Stimulated activated CD4-positive, alpha-beta T cell treated with anti-CD3 and anti-CD28 coated beads, Interleukin-12 subunit alpha, Interleukin-12 subunit beta, amount 100 ng/mL, for 24 hours (primary cell): ENCODE measurements at regions not wholly inside any gene's neighbourhood (a gene's known extent, or its start where the extent isn't known, plus 50 kb on each side); places are given as distances from the start of the nearest gene placed in this dataset.
"Not testable (repeated sequence)": the region's sequence is repeated elsewhere in the genome, so short reads cannot be mapped to it uniquely, and the experiment has no call there.

ENCODE experiments used
- DNase-seq, 2 experiments: peaks; one replicate each; pipeline ENCODE4 v3.0.0-alpha.2; 2020; ENCODE audit warnings: low read depth in 2 of 2

DNA sequence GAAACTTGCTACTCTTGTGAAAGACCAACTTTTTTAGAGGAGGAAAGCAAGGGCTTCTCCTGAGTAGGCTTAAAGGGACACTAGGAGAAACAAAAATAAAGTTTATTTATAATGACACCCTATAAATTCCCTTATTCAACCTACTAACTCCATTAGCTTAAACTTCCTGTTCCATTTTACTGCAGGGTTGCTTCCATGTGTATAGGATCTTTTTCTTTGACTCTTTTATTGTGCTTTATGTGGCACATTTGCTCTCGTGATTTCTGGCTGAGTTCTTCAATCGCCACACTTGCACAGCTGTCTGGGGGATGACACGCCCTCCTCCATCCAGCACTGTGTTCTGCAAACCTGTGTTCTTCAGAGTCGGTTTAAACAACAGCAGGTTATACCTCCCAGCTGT is 225.7 kb upstream of the NPVF start:
- DNase-seq, result no peak

DNA sequence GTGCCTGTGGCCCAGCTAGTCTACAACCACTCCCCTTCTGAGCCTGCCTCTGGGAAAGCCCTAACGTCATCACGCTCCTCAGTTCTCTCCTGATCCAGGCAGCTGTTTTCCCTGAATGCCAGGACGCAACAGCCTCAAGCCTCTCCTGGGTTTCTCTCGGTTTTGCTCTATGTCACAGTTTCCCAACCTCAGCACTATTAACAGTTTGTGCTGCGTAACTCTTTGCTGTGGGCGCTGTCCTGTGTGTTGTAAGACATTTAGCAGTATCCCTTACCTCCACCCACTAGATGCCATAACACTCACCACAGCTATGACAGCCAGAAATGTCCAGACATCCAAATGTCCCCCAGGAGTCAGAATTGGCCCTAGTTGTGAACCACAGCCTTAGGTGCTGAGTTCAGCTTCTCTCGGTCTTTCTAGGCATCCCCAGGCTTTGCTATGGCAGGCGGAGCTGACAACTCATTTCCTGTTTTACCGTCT is 226.3 kb upstream of the NPVF start:
- DNase-seq, result no peak

DNA sequence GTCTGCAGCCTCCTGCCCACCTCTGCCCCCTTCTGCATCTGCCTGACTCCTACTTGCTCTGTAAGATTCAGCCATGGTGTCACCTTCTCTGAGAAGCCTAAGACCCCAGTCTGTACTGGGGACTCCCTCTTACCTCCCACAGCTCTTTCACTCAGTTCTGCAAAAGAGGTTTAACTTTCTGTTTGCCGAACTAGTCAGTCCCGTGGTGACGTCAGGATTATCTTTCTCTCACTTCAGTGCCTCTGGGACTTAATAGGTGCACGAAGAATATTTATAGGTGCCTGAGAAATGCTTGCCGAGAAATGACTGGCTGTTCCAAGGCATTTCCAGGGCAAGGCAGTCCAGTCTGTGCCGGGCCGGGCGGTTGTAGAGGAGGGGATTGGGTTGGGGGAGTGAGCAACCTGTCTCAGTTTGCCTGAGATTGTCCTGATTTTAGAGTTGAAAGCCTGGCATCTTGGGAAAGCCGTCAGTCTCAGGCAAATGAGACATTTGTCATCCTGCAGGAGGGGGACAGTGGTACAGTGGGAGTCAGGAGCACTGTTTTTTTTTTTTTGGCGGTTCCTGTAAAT is 227.5 kb upstream of the NPVF start:
- no peak for DNase-seq

DNA sequence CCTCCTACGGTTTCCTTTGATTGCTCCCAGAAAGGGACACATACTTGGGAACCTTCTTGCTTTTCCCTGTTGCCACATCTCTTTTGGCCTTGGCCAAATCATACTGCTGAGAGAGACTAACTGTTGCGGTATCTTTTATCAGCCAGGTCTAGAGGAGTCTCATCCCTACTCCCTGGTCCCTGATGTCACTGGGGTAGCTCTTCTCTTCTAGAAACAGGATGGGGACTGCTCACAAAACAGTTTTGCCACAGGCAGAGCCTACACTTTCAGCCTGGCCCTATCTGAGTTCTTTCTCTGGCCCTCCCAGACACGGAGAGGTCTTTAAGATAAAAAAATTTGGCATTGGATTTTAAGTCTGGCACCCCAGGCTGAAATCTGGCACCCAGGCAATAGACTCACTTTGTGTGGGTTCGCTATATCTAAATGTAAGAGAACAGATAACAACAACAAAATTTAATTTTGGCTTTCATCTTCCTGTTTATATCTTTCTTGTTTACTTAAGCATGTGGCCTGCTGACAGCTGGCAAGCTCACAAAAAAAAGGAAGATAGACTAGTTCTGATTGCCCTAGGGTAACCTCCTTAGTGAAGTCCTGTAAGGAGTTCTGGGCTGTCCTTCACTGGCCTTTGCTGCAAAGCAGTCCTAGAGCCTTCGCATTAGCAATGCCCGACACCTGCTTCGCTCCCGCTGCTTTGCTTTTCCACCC is 228.3 kb upstream of the NPVF start:
- DNase-seq, result no peak

DNA sequence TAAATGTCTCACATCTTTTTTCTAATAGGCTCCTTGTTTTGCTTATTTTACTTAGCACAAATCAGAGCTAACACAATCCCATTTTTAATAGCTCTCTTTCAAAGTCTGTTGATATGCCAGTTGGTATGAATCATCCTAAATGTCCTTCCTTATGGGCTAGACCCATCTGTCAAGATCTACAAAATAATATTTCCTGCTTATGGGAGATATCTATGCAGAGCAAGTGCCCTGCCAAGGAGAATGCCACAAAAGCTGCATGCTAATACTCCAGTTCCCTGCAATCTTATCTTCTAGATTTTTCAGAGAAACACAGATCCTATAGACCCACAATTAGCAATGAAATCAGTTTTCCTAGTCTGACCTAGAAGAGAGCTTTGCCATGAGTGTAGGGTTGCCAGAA is 230.8 kb upstream of the NPVF start:
- DNase-seq, result no peak

DNA sequence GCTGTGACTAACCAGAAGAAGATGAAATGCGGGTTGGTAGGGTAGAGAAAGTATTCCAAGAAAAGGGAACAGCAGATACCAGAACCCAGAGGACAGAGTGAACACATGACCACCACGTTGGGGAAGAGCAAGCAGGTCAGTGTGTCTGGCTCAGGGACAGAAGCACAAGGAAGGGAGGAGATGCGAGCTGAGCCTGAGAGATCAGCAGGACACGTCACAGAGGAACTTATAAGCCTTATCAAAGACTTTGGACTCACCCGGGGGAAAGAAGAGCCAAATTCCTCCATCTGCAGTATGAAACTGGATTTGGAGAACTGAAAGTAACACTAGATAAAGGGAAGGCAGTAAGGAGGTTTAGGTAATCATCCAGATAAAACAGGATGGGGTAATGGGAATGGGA is 232.1 kb upstream of the NPVF start:
- DNase-seq, result no peak

DNA sequence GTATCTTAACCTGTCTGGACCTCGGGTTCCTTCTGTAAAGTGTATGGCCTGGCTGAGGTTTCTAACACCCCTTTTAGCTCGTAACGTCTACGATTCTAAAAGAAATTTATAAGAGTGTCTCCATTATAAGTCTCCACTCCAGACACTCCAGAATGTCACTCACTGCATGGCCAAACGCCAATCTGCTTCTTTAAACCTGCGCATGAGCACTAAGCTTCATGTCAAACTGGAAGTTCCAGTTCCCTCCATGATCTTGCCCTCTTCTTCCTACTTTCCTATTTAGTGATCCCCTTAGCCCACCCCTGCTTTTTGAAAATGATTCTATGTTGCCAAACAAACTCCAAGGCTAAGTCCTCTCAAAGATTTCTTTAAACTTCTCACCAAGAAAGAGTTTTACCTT is 241.4 kb upstream of the NPVF start:
- no peak for DNase-seq

DNA sequence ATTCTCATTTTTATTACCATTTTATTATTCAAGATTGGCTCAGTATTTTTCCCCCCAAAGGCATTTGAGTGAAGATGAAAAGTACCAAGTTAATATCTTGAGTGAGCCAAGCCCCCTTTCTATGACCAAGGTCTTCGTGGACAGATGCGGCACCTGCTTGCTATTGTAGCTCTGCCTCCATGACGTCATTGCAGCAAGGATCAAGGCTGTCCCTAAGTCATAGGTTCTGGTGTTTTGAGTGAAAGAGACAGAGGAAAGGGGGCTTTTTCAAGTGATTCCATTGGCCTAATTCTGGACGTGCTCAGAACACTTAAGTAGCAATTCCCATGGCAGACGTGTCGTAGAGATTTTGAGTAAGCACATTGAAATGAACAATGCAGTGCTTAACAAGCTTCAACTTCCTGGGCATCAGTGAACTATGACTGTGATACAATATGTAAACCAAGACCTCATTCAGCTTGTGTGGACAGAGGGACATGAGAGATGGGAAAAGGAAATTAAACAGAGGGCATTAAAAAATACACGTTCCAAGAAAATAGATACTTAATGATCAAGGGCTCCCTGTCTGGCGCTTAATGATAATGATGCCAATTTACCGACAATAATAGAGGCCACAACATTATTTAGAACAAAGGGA is 248.7 kb upstream of the NPVF start:
- DNase-seq, result no peak

DNA sequence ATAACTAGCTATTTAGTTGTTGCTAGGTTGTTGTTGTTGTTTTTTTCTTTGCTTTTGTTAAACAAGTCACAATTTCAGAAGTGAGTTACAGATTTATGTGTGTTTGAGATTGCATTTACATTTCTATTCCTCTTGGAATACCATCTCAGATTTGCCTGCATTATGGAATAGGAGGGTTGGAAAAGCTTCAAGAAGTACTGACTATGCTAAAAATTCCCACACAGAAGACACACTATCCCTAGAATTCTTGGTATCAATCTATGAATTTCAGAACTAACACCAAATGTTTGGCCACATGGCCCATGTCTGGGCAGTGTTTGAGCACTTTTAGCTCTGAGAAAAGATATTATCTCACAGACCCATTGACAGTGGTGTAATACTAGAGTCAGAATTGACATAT is 249.9 kb upstream of the NPVF start:
- not testable (repeated sequence) for DNase-seq

DNA sequence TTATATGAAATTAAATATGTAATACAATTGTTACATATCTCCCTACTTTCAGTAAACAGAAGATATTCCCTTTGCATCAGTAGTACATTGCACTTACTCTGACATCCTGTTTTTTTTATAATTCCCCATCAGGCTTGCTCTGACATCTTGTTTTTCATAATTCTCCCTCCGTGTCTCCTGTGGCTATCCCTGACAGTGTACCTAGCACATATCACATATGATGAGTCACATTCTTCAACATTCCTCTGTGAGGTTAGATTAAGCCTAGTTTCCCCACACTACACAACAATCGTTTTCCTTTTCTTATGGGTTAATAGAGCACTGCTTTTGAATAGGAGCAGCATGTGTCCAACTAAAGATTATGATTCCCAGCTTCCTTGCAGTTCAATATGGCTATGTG is 250.6 kb upstream of the NPVF start:
- DNase-seq, result no peak

DNA sequence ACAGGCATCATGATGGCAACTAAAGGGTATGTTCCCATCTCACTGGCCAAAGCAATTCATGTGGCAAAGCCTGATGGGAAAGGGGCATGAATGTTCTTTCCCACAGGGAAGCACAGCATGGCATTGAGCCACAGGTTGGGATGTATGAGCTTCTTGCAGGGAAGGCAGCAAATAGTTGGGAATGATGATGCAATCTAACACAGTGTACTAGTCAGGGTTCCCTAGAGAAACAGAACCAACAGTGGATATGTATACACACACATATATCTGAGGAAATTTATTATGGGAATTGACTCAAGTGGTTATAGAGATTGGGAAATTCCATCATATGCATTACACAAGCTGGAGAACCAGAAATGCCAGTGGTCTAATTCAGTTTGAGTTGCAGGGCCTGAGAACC is 253.6 kb upstream of the NPVF start:
- DNase-seq, result no peak

DNA sequence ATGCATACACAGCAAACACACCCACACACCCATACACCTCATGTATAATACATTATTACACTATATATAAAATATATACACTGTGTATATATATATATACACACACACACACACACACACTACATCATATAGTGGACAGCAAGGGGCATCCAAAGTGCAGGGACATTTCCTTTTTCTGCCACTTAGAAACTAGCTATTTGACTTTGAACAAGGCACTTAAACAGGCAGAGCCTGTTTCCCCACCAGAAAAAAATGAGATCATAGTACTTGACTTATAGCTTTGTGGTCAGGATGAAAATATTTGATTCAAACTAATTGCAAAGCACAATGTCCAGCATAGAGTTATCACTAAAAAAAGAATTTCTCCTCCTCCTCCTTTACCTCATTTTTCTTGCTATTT is 254.3 kb upstream of the NPVF start:
- no peak for DNase-seq

DNA sequence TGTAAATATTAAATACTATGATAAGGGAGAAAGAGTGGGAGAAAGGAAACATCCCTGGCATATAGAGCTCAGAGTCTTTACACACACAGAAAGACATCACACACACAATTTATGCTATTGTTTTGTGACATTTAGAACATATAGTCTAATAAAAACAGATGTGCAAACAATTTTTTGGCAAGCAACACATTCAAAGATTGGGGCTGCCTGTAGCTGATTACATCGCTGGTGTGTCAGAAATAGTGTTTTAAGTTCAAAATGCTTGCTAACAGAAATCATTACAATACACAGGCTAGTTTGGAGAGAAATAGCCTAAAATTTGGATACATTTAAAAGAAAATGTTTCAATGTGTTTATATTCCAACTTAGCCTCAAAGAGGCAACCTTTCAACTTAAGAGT is 256.7 kb upstream of the NPVF start:
- DNase-seq, result no peak

DNA sequence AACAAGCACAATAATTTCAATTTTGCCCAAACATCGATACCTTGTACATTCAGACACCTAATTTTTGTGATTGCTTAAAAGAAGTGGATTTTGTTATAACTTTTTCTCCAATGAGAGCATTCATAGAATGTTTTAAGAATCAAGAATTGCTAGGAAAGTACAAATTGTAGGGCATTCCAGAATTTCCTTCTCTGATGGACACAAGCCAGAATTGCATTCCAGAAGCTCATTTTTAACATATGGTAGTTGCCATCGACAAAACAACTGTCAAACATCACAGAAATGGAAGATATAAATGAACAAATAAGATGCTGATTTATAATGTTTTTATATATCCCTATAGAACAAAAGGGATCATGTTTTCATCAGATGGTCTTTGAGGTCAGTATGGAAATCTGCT is 258.4 kb upstream of the NPVF start:
- no peak for DNase-seq

DNA sequence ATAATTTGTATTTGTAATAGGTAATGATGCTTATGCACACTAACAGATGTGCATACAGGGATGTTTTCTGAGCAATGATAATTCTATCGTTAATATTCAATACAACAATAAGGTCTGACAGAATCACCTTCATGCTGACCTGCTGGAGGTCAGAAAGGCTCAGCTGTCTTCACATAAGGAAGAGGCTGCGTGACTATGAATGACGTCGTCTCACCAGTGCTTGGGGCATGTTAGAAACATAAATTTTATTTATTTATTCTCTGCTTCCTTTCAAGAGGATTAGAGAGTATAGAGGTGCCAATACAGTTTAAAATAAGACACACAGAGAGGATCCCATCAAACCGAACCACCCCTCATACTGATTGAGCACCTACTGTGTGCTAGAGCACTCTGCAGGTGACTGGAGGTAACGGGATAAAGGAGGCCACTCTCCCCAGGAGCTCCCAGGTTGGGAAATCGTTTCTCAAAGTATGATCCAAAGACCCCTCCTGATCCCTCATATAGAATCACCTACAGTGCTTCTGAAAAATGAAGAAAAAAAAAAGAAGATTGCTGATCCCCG is 265.6 kb upstream of the NPVF start:
- DNase-seq, result no peak

DNA sequence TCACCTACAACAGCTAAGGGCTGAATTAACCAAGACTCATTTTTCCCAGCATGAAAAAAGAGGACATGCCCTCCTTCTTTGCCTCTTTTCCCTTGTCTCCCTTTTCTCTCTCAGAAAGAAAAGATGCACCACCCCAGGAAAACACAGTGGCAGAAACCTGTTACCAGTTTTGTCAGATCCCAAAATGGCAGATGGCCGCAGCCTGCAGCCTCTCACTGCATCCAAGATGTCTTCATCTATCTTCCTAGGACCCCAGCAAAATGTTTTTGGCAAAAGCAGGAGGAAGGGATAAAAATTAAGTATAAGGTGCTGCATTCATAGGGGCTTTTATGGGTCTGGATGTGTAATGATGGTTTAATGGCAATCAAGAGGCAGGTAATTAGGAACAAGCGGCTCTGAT is 266.6 kb upstream of the NPVF start:
- DNase-seq, result no peak

DNA sequence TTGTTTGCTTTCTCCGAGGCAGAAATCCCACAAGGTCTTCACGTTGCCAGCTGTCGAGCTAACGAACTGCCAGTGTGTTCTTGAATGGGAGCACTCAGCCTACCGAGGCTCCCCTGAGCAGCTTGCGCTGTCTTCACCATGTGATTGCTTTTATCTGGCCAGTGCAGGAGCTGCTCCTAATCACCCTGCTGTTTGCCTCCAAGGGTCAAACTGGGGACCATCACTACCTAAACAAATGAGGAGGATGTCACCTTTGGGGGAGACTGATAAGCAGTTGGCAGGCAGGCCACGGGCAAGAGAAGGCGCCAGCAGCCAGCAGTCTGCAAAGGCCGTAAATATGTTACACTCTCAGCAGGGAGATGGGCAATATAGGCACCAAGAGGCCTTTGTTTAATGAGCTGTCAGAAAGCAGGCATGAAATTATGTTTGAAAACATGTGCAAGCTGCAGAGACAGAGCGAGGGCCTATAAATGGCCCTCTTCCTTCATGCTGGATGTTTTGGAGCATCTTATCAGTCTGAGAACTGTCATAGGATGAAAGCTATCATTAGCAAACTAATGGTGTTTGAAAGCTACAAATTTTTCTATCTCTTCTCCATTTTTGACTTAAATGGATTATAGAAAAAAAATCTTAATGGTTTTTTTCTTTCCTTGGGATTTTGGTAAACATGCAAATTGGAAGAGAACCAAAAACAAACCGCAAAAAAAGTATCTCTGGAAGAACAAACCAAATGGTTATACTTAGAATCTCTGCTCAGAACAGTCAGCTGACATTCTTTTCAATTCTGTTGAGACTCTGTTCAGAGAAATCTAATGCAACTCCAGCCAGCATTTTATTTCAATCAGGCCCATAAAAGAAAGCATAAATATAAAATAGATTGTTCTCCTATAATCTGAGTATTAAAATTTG is 267.3 kb upstream of the NPVF start:
- no peak for DNase-seq

DNA sequence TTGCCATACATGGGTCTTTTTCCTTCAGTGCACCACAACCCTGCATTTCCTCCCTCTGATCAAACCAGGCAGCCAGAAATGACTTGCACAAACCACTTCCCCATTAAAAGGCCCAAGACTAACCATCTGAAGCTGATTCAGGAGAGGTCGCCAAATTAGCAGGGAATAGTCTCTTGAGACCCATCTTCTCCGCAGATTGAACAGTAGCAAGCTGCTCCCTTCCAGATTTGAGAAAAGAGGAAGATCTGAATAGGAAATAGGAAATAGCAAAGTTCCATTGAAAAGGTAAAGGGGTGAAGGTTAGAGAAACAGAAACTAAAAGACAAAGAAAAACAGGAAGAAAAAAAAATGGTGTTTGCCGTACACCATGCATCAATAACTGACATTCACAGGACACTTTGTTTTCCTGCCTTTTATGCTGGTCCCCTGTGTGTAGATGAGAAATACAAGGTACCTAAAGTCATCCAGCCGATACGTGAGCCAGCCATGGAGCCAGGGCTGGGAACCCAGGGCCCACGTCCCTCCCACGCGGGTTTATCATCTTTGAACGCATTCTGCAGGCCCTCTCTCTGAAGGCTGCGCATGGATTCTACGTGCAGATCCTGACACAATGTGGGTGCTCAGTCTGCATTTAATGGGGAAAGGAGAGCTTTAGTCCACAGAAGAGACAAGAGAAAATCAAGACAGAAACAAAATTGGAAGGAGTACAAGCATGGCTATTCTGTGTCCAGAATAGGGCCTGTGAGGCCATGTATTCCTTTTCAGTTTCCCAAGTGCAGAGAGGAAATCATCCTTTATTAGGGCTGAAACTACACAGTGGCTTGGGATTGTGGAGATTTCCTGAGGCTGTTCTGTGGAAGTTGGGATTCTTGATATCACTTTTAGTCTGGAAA is 268.4 kb upstream of the NPVF start:
- DNase-seq, result no peak

DNA sequence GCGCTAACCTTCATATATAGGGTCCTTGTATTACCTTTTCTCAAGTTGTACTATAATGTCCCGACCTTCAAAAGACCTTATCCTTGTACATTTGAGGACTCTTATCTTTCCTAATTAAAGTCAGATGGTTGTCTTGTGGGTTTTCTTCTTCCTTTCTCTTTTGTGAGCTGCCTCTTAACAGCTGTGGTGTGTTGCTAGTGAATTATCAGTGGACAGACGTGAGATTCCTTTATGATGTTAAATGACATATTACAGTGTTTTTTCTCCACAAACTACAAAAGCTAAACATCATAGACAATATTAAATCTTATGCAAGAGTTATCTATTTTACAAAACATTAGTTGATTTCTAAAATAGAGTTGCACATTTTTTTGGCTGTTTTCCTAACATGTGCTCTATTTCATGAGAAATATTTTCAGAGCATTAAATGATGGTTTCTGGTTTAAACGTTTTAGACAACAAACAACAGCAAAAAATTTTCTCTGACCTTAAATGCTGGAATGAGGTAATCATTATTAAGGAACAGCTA is 272.2 kb upstream of the NPVF start:
- no peak for DNase-seq

DNA sequence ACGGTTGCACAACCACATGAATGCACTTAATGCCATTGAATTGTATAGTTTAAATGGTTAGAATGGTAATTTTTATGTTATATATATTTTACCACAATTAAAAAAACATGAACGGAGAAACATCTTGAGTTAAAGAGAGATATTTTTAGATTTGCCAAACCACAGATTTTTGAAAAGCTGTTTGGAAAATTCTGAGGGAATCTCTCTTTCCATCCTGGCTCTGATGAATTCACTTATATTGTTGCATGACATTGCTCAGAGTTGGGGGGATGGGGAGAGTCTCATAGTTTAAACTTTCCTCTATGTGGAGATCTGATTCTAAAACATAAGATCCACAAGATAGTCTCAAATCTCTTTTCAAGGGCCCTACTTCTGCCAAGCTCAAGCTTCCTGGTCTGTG is 275.0 kb upstream of the NPVF start:
- DNase-seq, result no peak
